Panc1 (cell line): ENCODE measurements at regions not wholly inside any gene's neighbourhood (a gene's known extent, or its start where the extent isn't known, plus 50 kb on each side); places are given as distances from the start of the nearest gene placed in this dataset.

Experiments
- POLR2AphosphoS5 ChIP-seq: IDR thresholded peaks from 2 replicates; pipeline ENCODE4 v1.6.1; 2012; ENCODE audit warnings: mild to moderate bottlenecking, low read depth, low read length, moderate library complexity
- TF ChIP-seq, protein P1 (sequence below): fragments of 450-650 bp; IDR thresholded peaks from 2 replicates; pipeline ENCODE4 v1.5.1; 2017; ENCODE audit warnings: mild to moderate bottlenecking

DNA sequence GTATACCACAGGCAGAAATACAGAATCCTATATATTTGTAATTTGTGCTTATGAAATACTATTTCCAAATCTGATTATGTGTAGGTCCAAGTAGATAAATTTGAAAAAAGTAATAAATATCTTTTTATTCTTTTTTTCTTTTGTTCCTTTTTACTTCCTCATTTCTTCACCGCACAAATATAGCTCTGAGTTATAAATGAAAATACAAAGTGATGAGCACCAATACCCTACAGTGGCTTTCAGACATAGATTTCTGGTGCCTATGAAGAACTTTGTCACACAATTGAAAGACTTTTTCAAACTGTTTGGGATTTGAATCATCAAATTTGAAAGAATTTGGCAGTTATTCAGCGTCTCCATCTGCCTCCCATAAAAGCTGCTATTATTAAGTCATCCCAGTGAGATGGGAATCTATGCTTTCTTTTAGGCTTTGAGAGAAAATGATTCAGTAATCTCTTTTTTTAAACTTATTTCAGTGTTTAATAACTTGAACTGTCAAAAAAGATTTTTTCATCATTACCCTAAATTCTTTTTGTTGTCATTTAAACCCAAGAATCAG, 363.6 kb upstream of the GOLIM4 start:
- TF ChIP-seq, protein P1, sequence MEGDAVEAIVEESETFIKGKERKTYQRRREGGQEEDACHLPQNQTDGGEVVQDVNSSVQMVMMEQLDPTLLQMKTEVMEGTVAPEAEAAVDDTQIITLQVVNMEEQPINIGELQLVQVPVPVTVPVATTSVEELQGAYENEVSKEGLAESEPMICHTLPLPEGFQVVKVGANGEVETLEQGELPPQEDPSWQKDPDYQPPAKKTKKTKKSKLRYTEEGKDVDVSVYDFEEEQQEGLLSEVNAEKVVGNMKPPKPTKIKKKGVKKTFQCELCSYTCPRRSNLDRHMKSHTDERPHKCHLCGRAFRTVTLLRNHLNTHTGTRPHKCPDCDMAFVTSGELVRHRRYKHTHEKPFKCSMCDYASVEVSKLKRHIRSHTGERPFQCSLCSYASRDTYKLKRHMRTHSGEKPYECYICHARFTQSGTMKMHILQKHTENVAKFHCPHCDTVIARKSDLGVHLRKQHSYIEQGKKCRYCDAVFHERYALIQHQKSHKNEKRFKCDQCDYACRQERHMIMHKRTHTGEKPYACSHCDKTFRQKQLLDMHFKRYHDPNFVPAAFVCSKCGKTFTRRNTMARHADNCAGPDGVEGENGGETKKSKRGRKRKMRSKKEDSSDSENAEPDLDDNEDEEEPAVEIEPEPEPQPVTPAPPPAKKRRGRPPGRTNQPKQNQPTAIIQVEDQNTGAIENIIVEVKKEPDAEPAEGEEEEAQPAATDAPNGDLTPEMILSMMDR = no peak
- TF ChIP-seq POLR2AphosphoS5 = no peak
